ENCODE measurements at regions not wholly inside any gene's neighbourhood (a gene's known extent, or its start where the extent isn't known, plus 50 kb on each side); places are given as distances from the start of the nearest gene placed in this dataset.

DNA sequence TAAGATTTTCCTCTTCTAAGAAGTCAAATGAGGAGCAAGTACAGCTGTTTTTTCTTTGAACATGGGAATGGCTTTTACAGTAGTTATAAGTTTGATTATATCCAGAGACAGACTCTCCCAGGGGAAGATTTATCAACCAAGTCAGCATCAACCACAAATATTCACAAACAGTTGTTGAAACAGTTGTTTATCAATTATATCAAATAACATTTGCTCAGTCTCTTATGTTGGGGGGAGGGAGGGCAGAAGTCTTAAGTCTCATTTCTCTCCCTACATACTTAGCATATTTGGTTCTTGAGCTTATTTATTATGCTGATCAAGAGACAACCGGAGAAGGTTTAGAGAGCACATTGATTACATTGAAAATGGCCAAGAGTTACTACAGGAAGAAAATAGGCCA lies 110.1 kb downstream of the FBXO8 start:
- TF ChIP-seq GLIS3 (CRISPR knock-in tag; IDR thresholded peaks at IDR 0.05) (no peak), CSDC2 (CRISPR knock-in tag; IDR thresholded peaks at IDR 0.05) (no peak), CSRNP3 (CRISPR knock-in tag; IDR thresholded peaks at IDR 0.05) (no peak), ZNF565 (CRISPR knock-in tag; conservative IDR thresholded peaks at IDR 0.05; ENCODE audit: low read depth) (no peak)

Data from SK-N-SH treated with all-trans-retinoic acid at 6 μM for 48 hours (cell line).